Nucleus accumbens (tissue), 56 donors: ENCODE measurements at regions not wholly inside any gene's neighbourhood (a gene's known extent, or its start where the extent isn't known, plus 50 kb on each side); places are given as distances from the start of the nearest gene placed in this dataset.

ENCODE experiments used
- DNase-seq, 56 donors: peaks; one replicate each; lab custom pipeline; 2025; lab: John Stamatoyannopoulos, UW

DNA sequence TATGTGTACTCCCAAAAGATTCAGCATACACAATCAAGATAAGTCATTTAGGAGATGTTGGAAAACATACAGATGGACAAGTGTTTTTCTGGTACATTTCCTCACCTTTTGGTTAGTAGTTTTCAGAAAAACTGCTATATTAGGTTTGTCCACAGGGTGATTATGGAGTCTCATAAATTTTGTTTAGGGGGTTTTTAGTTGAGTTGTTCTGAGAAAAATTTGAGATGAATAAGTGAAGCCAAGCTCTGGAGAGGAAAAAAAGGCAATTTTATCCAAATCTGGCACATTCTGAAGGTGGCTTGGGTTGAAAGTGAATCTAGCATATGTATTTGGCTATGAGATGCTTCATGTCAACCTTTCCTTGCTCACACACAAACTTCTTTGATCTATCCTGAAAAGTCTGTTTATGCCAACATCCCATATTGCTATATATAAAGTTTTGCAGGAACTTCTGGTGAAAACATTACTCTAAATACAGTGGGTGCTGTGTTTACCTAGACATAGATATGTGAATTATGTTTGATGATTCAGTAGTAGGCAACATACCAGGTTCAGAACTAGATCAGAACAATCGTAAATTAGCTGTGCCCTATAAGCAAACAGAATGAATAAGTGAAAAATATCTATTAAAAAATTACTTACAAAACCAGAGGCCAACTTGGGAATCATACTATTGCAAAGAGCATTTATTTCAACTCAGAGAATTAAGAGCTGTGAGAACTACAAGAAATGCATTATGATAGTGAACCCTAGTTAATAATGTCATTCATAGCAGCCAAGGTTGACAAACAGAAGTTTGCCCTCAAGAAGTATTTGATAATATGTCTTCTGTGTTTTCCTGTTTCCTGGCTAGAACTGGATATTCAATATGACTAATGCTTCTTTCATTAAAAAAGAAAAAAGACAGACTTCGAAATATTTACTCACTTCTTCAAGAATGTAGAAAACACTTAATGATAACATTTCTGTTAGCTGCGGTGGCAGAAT is 552.0 kb downstream of the IRS1 start:
- no peak for DNase-seq

DNA sequence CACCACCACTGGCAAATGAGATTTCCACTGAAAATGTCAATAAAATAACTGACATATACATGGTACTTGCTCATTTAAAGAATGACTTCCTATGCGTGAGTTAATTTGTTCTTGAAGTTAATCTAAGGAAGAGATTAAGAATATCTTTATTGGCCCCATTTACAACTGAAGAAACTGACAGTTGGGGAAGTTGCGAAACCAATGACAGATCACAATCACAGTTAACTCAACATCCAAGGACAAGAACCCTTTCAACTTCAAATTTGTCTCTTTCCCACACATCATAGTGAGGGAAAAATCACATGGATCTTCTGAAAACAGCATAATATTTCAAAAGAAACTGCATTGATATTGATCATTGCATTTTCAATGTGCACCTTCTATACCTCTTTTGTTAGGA is 565.4 kb downstream of the IRS1 start:
- no peak for DNase-seq

DNA sequence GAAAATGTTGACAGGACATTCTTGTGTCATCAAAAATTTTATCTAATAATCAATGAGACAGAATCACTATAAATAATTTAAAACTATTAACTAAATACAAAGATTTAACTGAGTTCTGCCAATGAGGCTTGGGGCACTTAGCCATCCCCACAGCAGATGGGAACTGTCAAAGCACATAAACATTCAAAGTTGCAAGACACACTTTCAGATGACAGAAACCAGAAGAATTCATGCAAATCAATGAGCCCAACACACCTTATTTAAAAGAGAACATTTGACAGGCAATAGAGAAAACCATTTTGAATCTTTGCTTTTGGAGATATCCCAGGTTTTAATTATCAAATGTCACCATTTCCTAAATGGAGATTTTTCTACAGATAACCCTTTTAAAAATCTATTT is 566.2 kb downstream of the IRS1 start:
- DNase-seq = no peak

DNA sequence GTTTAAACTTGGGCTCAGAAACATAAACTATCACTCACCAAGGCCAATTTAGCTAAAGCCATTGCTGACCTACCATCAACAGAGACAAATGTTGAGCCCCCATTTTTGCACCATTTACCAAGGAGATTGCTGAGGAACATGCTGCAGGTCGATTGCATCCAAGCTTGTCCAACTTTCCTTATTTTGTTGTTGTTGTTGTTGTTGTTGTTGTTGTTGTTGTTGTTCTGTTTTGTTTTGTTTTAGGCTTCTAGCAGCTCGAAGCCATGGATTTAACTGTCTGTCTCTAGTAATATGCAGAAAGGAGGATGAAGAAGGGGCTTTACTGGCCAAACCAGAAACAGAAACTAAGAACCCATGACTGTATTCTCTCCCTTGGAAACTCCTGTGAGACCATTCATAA is 571.5 kb downstream of the IRS1 start:
- no peak for DNase-seq

DNA sequence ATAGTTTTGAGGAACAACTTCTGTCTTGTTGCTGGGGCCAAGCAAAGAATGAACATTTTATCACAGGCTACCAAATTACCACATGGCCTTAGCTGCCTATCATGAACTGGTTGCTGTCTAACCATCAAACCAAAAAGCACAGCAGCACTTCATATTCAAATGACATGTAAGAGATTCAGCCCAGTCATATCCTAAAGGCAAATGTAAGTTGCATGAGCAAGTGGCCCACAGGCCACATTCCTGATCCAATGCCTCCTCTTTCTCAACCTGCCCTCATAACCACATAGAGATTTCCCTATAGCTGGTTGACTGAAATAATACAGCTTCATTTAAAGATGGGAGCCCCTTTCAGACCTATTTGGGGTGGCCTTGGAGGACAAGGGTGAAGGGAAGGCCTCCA is 572.3 kb downstream of the IRS1 start:
- DNase-seq = no peak

DNA sequence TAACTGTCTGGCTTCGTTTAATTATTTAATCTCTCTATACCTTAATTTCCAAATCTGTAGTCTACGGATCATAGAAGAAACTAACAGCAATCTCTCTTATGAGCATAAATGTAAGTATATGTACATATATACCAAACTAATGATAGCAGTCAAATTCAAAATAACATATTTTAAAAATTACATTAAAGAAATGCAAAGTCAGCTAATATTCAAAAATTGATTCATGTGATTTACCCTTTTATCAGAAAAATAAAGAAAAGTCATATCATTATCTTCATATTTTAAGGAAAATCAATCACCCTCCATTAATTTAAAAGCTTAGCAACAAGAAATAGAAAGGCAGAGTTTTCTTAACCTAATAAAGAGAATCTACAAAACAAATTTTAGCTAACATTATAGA is 575.9 kb downstream of the IRS1 start:
- no peak for DNase-seq

DNA sequence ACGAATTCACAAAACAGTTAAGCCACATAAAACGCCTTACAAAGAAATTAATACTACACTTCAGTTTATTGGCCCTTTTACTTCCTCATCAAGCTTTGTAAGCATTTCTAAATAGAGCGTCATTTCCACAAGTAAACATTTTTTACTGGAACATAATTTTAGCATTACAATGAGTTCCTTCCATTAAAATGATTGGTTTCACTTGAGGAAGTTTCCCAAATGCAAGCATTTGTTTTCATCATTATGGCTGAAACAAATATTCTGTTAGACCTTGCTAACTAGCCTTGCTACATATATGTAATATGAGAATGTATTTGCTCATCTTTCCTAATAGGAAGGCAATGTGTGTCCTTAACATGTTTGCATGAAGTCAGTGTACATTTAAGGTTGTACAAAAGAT is 579.1 kb downstream of the IRS1 start:
- DNase-seq = no peak

DNA sequence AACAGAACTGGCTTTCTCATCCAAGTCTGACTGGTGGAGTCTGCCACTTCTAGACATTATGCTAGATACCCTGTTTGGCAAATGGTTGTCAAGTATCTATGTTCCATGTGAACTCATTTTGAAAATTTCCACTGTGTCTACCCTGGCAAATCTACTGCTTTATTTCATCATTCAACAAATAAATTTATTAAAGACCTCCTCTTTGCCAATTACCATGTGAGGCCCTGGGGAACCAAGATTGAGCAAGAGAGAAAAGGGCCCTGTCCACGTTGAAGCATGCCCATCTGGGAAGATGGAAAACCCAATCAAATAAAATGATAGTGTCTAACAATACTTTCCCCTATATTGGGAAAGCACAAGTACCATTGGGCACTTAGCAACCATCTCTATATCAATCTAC is 582.4 kb downstream of the IRS1 start:
- no peak for DNase-seq

DNA sequence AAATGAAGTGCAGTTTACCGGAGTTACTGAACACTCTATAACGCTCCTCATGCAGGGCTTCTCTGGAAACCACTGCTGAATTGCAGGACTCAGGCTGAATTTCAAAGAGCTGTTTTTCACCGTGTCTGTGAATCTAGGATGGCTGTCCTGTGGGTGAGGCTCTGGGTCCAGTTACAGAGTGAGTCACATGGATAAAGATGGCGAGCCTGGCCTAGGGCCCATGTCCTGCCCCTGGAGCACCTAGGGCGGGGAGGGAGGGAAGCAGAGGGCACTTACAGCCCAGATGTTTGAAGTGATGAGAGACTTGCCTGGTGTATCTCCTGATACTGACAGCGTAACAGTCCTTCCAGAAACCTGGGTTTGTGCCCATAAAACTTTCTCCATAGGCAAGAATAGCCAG is 583.0 kb downstream of the IRS1 start:
- DNase-seq = no peak

DNA sequence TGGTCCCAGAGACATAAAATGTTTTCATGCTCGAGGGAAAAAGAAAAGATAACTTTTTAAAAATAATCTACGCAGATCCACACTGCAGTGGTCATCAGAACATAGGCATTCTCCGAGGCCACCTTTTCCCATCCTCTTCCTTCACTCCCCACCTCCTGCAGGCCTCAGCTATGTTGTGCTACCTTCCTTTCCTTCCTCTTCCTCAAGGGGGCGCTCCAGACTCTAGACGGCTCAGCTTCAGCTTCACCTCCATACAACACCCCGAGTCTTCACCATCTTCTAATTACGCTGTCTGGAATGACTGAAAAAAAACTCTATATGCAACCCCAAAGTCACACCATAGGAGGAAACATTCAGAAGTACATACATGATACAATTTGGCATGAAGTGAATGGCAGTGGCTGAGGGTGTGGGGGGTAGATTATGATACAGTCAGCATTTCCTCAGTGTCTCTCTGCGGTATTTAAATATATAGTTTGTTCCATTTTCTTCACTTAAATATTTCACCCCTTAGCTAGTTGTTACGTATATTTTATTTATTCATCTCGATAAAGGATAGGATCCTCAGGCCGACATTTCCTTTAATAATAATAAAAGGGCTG is 583.6 kb downstream of the IRS1 start:
- peak in 39 of 56 donors; percentile 0 to 63 (median 10) for DNase-seq

DNA sequence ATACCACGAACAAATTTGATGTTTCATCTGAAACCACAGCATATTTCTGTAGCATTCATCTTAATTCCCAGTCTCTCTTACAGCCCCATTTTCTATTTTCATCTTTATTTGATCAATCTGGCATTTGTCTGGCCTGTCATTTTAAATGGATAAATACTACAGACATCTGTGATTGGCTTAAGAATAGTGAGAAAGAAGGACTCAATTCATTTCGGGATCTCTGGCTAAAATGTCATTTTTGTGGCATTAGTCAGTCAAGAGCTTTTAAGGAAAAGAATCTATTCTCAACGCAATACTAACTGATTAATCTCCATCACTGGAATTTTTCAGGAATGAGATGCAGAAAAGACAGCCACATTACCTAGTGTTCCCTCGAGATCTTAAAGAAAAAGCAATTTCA is 585.9 kb downstream of the IRS1 start:
- DNase-seq = no peak

DNA sequence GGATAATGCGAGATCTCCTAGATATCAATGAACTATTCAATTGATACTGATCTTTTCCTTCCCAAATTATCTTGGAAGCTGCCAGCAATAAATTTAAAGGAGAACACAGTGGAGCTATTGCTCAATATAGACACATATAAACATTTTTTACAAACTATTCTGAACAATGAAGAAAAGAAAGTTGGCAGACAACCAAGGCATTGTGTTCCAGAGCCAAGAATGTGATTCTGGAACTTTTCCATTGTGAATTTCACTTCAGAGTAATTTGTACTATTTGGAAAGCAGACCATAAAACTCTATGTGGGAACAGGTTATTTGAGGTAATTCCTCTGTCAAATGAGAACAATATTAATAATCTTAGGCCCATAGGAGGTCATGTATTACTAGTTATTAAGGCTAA is 588.2 kb downstream of the IRS1 start:
- DNase-seq = no peak

DNA sequence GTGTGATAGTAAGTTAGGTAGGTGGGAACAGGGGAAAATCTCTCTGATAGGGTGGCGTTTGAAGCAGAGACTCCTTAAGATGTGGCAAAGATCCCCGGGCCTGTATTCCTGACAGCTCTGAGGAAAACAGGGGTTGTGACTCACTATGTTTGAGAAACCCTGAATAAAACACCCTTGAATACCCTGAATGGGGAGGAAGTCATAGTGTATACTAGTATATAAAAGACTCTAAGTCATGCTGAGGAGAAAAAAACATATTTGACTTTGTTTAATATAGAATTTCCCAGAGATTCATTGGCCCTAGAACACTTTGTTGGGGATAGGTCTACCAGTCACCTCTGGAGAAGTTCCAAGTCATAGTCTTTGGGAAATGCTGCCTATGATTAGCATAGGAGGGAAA is 590.9 kb downstream of the IRS1 start:
- DNase-seq = no peak

DNA sequence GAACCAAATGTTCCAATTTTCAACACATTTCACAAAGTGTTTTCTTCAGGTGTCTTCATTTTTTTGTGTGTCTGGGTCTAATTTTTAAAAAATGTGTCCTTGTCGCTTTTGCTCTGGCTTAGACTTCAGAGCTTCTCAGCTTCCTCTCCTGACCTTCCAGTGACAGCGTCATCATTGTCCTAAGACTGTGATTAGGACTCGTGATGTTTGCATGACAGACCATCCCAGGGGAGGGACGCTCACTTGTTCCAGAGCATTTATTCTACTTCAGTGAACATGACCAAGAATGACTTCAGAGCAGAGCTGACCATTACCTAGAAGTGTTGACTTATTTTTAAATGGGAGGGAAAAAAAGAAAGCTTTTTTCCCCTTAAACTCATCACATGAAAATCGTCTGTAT is 591.9 kb downstream of the IRS1 start:
- no peak for DNase-seq

DNA sequence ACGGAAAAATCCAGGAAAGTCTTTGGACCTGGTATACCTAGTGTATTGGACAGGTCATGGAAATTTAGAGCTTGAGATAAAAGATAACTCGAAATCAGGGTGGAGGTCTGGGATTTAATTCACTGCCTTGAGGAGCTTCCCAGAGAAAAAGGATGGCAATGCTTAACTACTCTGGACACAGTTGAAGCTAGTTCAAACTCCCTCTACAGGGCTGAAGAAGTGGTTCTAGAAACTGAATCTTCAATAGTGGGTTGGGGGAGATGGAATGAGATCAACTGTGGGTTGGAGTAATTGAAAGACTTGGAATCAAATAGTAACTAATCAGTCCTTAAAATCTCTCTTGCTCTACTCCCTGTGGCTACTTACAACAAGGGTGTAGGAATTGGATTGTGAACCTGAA is 600.1 kb downstream of the IRS1 start:
- DNase-seq = no peak

DNA sequence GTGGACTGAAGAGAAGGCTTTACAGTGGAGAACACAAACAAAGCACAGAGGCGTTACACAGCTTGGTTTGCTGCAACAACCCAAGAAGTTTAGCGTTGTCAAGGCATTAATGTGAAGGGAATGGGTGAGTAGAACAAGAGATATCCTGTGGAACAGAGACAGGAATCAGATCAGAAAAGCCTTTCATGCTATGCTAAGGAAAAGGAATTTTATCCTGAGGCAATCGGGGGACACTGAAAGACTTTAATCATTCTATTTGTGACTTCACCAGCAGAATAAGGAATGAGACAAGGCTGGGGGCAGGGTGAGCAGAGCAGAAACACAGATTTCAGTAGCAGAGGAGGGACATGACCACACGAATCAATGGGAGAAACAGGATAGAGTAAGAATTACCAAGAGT is 600.7 kb downstream of the IRS1 start:
- no peak for DNase-seq

DNA sequence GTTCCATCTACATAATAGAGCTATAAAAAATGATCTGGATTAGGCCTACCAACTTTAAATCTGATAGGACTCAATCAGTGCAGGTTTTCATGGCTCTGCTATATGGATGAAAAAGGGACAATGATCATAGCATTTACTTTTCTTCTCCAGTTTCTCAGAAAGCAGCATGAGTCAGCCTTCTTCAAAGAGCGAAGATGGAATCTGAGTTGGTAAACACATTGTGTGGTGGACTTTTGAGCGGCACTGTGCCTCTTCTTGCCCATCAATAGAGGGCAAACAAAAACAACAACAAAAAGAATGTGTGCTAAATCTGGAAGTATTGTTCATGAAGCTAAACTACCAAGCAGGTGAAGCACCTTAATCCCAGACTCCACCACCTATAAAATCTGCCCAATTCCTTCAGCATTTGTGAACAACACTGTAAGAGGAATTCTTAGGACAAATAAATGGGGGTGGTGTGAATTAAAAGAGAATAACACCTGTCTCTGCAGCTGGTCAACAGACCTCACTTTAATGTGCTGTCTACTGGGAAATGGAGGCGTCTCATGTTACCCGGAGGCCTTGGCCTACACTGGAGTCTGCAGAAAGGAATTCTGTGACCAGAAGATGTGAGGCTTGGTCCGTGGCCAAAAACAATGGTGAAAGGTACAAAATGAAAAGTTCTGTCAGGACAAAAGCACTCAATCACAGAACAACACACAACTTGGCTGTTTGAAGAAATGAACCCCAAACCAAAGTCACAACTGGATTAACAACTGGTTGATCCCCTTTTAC is 609.0 kb downstream of the IRS1 start:
- DNase-seq = no peak

DNA sequence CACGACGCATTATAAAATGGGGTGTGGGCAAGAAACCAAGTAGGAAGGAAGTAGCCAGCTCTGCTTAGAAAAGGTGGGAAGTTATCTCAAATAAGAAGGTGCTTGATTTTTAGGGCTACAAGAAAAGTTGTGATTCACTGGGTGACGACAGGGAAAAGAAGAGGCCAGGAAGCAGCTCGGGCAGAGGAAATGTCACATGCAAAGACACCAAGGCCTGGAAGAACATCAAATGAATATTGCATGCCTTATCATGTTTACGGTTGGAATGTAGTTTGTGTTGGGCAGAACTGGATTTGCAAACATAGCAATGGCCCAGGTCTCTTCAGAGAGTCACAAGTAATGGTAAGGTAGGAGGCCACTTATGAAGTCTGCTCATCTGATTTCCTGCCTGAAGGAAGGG is 610.6 kb downstream of the IRS1 start:
- DNase-seq = no peak

DNA sequence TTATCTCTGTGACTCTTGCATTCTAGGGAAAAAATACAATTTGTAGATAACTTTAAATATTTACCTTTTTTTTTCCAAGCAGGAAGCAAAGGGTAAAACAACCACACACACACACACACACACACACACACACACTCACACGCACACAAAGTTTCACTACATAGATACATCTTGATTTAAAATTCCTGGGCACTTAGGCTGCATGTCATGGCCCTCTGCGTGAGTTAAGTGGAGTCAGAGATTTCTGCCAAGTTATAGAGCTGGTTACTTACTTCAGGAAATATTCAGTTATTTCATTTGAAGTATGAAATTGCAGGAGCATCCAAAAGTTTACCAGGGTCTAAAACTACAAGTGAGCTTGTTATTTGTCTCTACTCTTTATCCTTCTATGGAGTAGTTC is 612.0 kb downstream of the IRS1 start:
- DNase-seq = no peak

DNA sequence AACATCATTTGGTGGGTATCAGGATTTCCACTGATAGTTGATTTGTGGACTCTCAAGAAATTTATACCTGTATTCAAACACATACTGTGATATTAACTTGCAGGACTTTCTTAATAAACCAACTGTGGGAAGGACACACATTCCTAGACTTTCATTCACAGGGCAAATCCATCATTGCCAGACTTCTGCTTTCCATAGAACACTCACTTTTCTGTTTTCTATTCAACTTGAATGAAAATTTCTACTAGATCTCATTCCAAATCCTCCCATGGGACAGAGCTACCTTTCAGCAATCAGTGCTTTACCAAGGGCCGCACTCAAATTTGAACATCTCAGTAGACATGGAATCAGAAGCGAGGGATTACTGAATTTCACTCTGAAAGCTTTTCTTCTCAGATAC is 612.5 kb downstream of the IRS1 start:
- DNase-seq = no peak

DNA sequence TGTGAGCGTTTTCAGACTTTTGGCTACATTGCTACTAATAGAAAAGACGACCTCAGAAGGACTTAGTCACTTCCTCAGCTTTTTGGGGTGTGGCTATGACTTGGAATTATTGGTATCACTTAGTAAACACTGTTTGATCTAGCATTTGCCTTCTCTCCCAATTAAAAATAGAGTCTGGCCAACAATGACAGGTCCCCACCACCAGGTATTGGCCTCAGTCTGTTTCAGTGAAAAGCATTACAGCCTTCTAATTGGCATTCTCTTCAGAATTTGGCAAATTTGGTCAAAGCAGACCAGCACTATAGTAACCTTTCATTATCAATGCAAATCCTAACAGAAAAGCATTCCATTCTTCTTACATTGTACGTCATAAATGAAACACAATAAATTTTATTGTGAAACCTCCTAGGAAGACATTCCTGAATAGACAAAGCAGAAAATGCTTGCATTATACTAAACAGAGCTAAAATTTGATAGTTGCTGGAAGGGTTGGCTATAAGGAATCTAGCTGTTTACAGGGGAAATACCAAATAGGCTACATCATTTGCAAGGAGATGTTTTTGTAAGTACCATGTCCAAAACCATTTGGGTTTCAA is 613.9 kb downstream of the IRS1 start:
- no peak for DNase-seq
